DMS79 (cell line): ENCODE measurements at regions not wholly inside any gene's neighbourhood (a gene's known extent, or its start where the extent isn't known, plus 50 kb on each side); places are given as distances from the start of the nearest gene placed in this dataset.

Experiments
- DNase-seq: peaks from one replicate; lab custom pipeline; 2025; lab: John Stamatoyannopoulos, UW

GRCh38 chr14:100467046-100467750 is 120.0 kb downstream of the BEGAIN start:
- no peak for DNase-seq

GRCh38 chr14:100467939-100468338 is 119.3 kb downstream of the BEGAIN start:
- no peak for DNase-seq

- DNase-seq: peak; percentile 75
Observed at GRCh38 chr14:100468557-100468956, 118.7 kb downstream of the BEGAIN start.

GRCh38 chr14:100469632-100470522 is 117.3 kb downstream of the BEGAIN start:
- DNase-seq: no peak

- no peak for DNase-seq
Observed at GRCh38 chr14:100470523-100470897, 116.7 kb downstream of the BEGAIN start.

GRCh38 chr14:100471441-100472093 is 115.7 kb downstream of the BEGAIN start:
- peak; percentile 96 for DNase-seq

- DNase-seq: peak; percentile 96
Observed at GRCh38 chr14:100472094-100472455, 115.1 kb downstream of the BEGAIN start.

- DNase-seq: no peak
Observed at GRCh38 chr14:100472491-100472890, 114.7 kb downstream of the BEGAIN start.

- no peak for DNase-seq
Observed at GRCh38 chr14:100473249-100473648, 114.0 kb downstream of the BEGAIN start.

- peak; percentile 95 for DNase-seq
Observed at GRCh38 chr14:100474196-100474595, 113.0 kb downstream of the BEGAIN start.

GRCh38 chr14:100475268-100475667 is 111.9 kb downstream of the BEGAIN start:
- DNase-seq: no peak

- no peak for DNase-seq
Observed at GRCh38 chr14:100476012-100476822, 111.0 kb downstream of the BEGAIN start.

- DNase-seq: no peak
Observed at GRCh38 chr14:100484531-100485267, 102.5 kb downstream of the BEGAIN start.

GRCh38 chr14:100486025-100486828 is 101.0 kb downstream of the BEGAIN start:
- peak; percentile 54 for DNase-seq
